BJ (cell line): ENCODE measurements at regions not wholly inside any gene's neighbourhood (a gene's known extent, or its start where the extent isn't known, plus 50 kb on each side); places are given as distances from the start of the nearest gene placed in this dataset.

Experiments
- CTCF ChIA-PET: fragments of 350-600 bp; formaldehyde crosslinking; extraction: SDS; loops from one replicate; lab custom pipeline; 2021; ENCODE audit warnings: antibody characterized with exemption, inconsistent platforms; lab: Yijun Ruan, JAX
- POLR2A ChIA-PET: fragments of 300-600 bp; sonication (Branson Sonifier 250); formaldehyde crosslinking; extraction: SDS; loops from one replicate; lab custom pipeline; 2021; ENCODE audit warnings: antibody characterized with exemption; lab: Charles Lee
- DNase-seq: peaks from one replicate; pipeline ENCODE4 v3.0.0-alpha.2; 2011; ENCODE audit warnings: low read depth
- H3K27me3 ChIP-seq: 2 replicates; pipeline ENCODE4 v1.6.0; 2011; ENCODE audit warnings: low read length; ENCODE audit not compliant: control insufficient read depth, insufficient read depth
- H3K36me3 ChIP-seq: 2 replicates; pipeline ENCODE4 v1.5.1; 2011; ENCODE audit warnings: low read length; ENCODE audit not compliant: control insufficient read depth, insufficient read depth
- H3K4me3 ChIP-seq: 2 replicates; pipeline ENCODE4 v1.5.1; 2011; ENCODE audit warnings: low read depth, mild to moderate bottlenecking, control low read depth, low read length
- CTCF ChIP-seq: IDR thresholded peaks from 2 replicates; pipeline ENCODE4 v1.5.1; 2011; ENCODE audit warnings: low read depth, mild to moderate bottlenecking, control low read depth, inconsistent platforms, low read length, moderate library complexity; ENCODE audit not compliant: insufficient read depth

GRCh38 chr4:28443801-28444412 is 1583.3 kb downstream of the STIM2 start:
- no peak for DNase-seq
- H3K4me3 ChIP-seq, result no peak overlapping the region
- POLR2A ChIA-PET, result no interaction called here
- H3K36me3 ChIP-seq, result no peaks in the 10 kb centered on the region
- H3K27me3 ChIP-seq, result no peaks in the 10 kb centered on the region
- CTCF ChIA-PET, result interaction anchor here (0.9 to 1.5 kb wide), 3 partner anchors 11 to 15 kb away, joined by 3 to 5 read pairs (median 3); no protein-coding TSS in a partner anchor
- no peak for TF ChIP-seq CTCF

DNA sequence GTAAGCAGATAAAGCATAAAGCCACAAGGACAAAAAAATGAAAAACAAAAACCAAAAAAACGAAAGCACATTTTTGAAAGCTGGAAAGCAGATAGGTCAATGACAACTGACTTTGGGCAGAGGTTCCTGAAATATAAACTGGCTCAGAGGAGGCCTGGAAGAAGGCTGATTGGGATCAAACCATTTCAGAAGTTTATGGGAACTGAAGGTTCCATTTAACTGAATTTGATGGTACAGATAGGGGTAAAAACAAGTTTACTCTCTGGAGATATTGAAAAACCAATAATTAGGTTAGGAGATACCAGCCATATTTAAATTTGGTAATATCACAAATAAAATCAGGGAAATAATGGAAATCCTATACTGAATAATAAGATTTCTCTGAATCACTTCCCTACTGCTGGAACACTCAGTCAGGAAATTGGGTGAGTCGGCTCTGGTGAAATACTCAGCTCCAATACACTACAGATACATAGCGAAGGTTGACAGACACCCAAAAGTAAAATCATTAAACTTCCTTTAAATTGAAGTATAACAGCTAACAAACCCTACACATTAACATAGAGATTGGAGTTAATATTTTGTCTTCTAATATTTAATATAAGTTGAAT is 1584.3 kb downstream of the STIM2 start:
- H3K36me3 ChIP-seq, result no peaks in the 10 kb centered on the region
- DNase-seq, result no peak
- no peaks in the 10 kb centered on the region for H3K27me3 ChIP-seq
- H3K4me3 ChIP-seq, result no peak overlapping the region
- ChIA-PET POLR2A (no interaction called here), CTCF (interaction anchor here (1.5 kb wide), 1 partner anchor 12 kb away, joined by 3 read pairs; no protein-coding TSS in a partner anchor)
- TF ChIP-seq CTCF, result no peak

DNA sequence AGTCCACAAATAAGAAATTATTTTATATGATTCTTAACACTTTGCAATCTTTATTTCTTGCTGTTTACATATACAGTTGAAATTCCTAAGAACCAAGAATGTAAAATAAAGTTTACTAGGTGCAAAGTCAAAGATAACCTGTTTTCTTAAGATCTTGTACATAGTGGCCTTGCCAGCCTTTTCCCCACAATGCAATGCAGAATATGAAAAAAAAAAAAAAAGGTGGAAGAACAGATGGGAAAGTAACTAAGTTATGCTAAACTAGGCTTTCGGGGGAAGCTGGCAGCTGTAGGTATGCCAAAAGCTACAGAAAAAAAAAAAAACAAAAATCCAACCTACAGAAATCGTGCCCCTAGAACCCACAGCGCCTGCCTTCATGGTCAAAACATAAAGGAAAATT is 1588.4 kb downstream of the STIM2 start:
- no peak for DNase-seq
- POLR2A ChIA-PET, result interaction anchor here (0.6 kb wide), 1 partner anchor 18 kb away, joined by 6 read pairs; no protein-coding TSS in a partner anchor
- no peaks in the 10 kb centered on the region for H3K36me3 ChIP-seq
- CTCF ChIA-PET, result no interaction called here
- no peak overlapping the region for H3K4me3 ChIP-seq
- TF ChIP-seq CTCF, result no peak
- H3K27me3 ChIP-seq, result no peaks in the 10 kb centered on the region

GRCh38 chr4:28451346-28451745 is 1590.7 kb downstream of the STIM2 start:
- ChIA-PET POLR2A (no interaction called here), CTCF (interaction anchor here (1.3 kb wide), 1 partner anchor 10 kb away, joined by 4 read pairs; no protein-coding TSS in a partner anchor)
- DNase-seq, result no peak
- H3K36me3 ChIP-seq, result no peaks in the 10 kb centered on the region
- H3K27me3 ChIP-seq, result no peaks in the 10 kb centered on the region
- H3K4me3 ChIP-seq, result no peak overlapping the region
- TF ChIP-seq CTCF, result no peak

DNA sequence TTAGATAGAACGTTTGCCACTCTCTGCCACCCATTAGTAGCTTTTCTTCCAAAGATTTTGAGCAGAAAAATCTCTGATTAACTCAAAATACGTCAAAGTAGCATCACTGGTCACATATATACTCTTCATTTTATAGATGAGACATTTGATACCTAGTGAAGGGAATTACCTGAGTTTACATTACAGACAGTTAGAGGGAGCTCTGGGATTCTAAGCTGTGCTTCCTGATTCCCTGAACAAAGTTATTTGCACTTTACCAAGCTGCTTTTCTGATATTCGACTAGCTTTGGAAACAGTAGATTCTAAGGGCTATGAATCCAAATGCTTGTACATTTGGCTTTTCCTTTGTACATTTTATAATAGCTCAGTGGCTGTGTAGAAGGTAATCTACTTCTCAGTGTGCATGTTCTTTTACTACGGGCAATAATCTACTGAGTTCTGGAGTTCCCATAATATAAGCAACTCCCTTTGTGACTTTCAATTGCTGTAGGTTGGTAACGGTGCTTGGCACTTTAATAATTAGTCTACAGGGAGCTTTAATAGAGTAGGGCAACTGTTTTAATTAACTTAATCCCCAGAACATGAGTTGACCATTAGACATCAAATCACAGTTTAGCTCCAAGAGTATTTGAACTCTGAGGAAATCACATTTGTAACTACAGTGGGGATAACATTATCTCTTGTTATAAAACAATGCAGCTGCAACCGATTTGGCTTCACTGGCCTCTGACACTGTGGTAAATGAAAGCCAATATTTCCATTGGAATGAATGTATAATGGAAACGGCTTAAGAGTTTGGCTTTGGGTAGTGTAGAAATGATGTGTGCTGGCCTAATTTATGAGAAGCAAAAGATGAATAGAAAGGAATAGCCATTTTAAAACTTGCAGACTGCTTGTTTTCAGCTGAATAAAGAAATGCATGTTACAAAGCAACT is 1602.4 kb downstream of the STIM2 start:
- Histone ChIP-seq H3K4me3 (no peak overlapping the region), H3K36me3 (no peaks in the 10 kb centered on the region), H3K27me3 (no peaks in the 10 kb centered on the region)
- ChIA-PET CTCF (interaction anchor here (0.8 to 1.2 kb wide), 4 partner anchors 15 to 188 kb away, joined by 3 read pairs; no protein-coding TSS in a partner anchor), POLR2A (no interaction called here)
- TF ChIP-seq CTCF, result no peak
- no peak for DNase-seq
